GM21576 (cell line): ENCODE measurements at regions not wholly inside any gene's neighbourhood (a gene's known extent, or its start where the extent isn't known, plus 50 kb on each side); places are given as distances from the start of the nearest gene placed in this dataset.
"Not testable (repeated sequence)": the region's sequence is repeated elsewhere in the genome, so short reads cannot be mapped to it uniquely, and the experiment has no call there.

Source experiments
- ATAC-seq: cut with Tn5 transposase; IDR thresholded peaks from one replicate; pipeline ENCODE4 v1.9.1; 2021; ENCODE audit warnings: mild to moderate bottlenecking, moderate library complexity; ENCODE audit not compliant: unreplicated experiment

DNA sequence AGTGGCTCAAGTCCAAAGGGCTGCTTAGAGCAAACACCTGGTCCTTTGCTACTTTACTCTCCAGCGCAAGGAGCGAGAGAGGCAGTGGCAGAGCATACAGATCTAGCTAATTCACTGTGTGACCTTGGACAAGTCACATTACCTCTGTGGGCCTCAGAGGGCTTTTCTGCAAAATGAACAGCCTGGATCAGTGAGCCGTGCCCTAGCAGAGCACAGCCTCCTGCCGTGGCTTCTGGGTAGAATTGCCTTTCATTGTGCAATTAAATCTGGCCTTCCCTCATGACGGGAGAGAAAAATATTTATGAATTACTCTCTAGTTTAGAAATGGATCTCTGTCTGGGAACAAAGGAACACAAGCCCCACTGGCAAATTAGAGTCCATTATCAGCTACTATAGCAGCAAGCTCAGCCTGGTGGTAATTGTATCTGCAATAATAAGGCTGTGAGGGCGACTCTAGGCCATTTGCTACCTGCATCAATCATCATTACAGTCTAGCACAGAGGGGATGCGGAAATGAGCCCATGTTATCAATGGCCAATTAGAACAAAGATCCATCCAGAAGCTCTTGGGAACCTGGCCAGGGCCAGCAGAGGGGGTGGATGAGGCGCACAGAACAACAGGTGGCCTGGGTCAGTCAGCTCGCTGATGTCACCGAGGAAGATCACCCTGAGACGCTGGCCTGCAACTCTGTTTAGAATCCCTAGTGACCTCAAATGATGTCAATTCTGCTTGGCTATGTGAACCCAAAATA lies 114.2 kb upstream of the LY86 start:
- ATAC-seq, result no peak

- no peak for ATAC-seq
These were observed 108.7 kb upstream of the LY86 start for GRCh38 chr6:6479785-6480184.

DNA sequence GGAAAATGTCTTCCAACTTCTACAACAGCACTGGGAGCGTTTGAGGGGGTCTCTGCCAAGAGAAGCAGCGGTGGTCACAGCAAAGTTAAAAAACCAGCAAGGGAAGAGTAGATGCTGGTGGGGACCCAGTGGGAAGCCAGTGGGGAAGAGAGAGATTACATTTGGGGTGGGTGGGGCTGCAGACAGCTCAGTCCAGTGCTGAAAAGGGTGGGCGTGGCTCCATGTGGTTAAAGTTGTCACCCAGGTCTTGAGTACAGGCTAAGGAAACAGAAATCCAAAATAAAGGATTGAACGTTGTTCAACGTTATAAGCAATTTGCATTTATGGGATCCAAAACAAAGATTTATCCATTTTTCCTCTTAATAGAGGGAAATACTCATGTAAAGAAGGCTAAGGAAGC lies 106.3 kb upstream of the LY86 start:
- ATAC-seq, result no peak

DNA sequence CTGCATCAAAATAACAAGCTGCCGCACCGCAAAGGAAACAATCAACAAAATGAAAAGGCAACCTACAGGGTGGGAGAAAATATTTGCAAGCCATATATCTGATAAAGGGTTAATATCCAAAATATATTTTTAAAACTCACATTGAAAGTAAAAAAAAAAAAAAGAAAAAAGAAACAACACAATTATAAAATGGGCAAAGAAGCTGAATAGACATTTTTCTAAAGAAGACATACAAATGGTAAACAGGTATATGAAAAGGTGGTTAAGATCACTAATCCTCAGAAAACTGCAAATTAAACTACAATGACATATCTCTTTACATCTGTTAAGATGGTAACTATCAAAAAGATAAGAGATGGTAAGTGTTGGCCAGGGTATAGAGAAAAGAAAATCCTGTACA lies 105.4 kb upstream of the LY86 start:
- no peak for ATAC-seq

DNA sequence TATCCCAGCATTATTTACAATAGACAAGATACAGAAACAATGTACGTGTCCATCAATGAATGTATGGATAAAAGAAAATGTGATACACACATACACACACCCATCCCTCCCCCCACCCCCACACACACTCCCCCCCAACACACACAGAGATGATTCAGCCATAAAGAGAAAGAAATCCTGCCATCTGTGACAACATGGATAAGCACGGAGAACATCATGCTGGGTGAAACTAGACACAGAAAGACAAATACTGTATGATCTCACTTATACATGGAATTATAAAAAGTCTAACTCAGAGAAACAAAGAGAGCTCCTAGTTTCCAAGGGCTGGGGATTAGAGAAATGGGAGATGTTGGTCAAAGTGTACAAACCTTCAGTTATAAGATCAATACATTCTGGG lies 104.8 kb upstream of the LY86 start:
- ATAC-seq, result no peak

- ATAC-seq, result no peak
These were observed 103.8 kb upstream of the LY86 start for GRCh38 chr6:6484681-6485080.

DNA sequence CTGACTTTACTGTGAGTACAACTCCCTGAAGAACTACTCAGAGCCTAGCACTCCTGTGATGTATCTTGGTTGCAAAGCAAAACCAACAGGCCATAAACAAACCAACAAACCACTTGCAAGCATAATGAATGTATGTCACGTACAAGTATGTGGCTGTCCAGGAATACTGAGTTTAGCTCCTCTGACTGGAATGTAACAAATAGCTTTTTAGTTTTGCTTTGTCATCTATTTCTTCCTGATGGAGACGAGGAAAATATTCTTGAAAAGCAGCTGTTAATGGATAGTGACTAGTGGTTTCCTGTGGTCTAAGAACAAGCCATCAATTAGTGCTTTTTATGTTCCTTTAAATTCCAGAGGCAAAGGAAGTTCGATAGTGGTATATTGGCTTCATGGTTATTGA lies 101.9 kb upstream of the LY86 start:
- no peak for ATAC-seq

DNA sequence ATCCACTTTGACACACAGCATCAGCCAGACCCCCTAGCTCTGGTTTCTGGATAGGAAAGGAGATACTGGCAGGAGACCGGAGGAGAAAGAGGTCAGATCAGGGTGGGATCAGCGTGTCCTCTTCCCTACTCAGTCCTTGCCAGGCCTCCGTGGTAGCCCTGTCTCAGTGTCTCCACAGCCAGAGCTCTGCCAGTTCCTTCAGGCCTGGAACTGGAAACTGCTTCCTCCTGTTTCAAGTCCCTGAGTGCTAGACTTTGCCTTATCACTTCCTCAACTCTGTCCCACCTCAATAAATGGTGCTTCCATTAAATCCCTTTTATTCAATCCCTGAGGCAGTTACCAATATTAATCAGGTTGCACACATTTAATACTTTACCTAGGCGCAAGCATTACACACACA lies 96.8 kb upstream of the LY86 start:
- ATAC-seq, result no peak

DNA sequence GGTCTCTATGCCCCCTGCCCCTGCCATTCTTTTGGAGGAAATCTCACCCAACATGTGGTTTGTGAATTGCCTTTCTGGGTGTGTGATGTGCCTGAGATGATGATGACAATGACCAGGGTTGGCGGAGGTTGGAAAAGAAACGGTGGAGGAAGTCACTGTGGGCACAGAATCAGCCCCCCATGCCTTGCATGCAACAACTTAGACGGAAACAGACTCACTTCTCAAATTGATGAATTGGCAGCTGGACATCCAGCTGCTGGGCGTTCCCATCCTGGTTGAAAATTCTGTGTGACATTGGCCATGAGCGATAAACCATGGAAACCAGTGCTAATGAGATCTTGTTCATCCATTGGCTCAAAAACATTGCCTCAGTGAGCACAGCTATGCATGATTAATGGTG lies 95.8 kb upstream of the LY86 start:
- ATAC-seq, result no peak

DNA sequence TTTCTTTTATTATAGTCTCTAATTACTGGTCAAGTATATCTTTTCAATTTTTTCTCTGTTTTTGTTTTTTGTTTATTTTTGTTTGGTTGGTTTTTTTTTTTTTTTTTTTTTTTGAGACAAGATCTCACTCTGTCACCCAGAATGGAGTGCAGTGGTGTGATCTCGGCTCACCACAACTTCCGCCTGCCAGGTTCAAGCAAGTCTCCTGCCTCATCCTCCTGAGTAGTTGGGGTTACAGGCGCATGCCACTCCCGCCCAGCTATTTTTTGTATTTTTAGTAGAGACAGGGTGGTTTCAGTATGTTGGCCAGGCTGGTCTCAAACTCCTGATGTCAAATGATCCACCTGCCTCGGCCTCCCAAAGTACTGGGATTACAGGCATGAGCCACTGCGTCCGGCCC lies 94.4 kb upstream of the LY86 start:
- ATAC-seq, result not testable (repeated sequence)

DNA sequence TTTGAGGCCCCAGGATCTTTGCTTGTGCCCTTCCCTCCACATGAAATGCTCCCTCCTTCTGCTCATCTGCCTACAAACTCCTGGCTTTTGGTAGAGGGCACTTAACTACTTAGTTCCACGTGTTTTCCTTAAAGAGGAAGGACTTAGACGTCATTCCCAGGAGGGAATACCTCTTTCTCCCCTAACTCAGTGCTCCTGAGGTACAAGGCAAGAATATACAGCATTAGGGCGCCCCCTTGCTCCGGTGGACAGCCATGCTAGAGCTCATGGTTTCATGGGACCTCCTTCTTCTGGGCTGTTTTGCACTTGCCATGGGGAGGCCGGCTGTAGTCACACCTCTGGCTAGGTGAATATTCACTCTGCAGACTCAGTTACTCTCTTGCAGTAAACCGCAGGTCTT lies 93.8 kb upstream of the LY86 start:
- no peak for ATAC-seq

DNA sequence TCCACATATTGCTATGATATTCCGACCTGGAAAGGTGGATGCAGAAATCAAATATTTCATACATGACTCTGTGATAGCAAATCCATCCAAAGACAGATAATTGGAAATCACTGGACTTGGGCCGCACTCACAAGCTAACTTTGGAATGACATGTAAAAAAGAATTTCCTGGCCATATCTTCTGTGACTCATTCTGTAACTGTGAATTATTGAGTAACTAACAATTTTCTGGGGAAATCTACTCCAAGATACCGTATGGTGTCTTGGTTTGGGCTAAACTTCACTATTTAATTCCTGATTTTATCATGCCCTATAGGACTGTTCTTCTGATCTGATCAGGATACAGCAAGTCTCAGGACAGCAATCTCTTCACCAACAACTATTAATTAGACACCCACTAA lies 92.7 kb upstream of the LY86 start:
- ATAC-seq, result no peak

DNA sequence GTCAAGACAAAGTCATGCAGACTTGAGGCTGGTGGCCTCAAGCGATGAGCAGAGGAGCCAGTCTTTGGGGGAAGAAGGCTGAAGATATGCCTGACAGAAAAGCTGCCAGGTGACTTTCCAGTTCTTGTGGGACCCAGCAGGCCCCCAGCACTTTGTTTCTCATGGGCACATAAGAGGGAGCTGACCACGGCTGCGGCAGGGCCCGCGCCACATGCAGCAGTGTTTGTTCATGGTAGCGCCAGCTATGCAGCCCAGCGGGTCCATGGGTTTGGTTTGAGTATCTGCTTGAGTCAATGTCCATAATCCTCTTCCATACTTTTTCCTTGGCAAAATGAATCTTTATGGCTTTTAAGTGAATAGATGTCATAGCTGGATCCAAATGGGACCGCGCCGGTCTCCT lies 91.0 kb upstream of the LY86 start:
- ATAC-seq, result no peak

GRCh38 chr6:6497976-6498375 lies 90.5 kb upstream of the LY86 start:
- ATAC-seq, result no peak

- ATAC-seq, result no peak
These were observed 85.3 kb upstream of the LY86 start for GRCh38 chr6:6503191-6503590.

- ATAC-seq, result no peak
These were observed 83.4 kb upstream of the LY86 start for GRCh38 chr6:6505111-6505510.

- ATAC-seq, result no peak
These were observed 79.9 kb upstream of the LY86 start for GRCh38 chr6:6508643-6509042.

DNA sequence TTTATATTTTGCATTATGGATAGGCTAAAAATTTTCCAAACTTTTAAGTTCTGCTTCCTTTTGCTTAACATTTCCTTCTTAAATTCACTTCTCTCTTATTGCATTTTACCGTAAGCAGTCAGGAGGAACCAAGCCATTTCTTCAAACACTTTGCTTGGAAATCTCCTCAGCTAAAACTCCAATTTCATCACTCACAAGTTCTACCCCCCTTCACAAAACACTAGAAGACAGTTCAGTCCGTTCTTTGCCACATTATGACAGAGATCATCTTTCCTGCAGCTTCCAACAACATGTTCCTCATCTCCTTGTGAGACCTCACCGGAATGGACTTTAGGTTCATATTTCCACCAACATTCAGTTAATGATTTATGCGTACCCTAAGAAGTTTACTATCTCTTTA lies 79.2 kb upstream of the LY86 start:
- no peak for ATAC-seq

DNA sequence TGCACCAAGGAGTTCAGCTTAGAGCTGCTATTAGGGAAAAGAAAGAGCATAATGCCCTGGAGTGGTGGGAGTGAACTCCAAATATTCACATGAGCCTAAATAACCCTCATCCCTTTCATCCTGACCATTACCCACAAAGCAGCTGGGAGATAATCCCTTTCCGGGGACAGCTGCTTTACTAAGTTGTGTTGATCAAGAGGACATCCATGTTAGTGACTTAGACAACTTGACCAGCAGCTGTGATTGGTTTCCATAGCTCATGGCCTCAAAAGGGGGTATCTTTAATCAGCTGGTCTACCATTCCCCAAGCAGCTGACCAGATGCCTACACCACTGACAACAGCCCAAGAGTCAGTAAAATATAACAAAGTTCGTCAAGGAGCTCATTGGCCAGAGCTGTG lies 75.8 kb upstream of the LY86 start:
- ATAC-seq, result no peak

- peak; percentile 53 for ATAC-seq
These were observed 72.6 kb upstream of the LY86 start for GRCh38 chr6:6515691-6516607.

- no peak for ATAC-seq
These were observed 71.7 kb upstream of the LY86 start for GRCh38 chr6:6516666-6517458.
